ENCODE measurements at regions not wholly inside any gene's neighbourhood (a gene's known extent, or its start where the extent isn't known, plus 50 kb on each side); places are given as distances from the start of the nearest gene placed in this dataset.

- no peak for TF ChIP-seq POLR2AphosphoS5 (IDR thresholded peaks at IDR 0.05)
- no peak for TF ChIP-seq CTCF (IDR thresholded peaks at IDR 0.05)
Measured at GRCh38 chr1:112767646-112768045, 52.5 kb upstream of the PPM1J start.
